ENCODE measurements at regions not wholly inside any gene's neighbourhood (a gene's known extent, or its start where the extent isn't known, plus 50 kb on each side); places are given as distances from the start of the nearest gene placed in this dataset.

- TF ChIP-seq CTCF (IDR thresholded peaks at IDR 0.05): no peak
- TF ChIP-seq POLR2AphosphoS5 (IDR thresholded peaks at IDR 0.05): no peak
- TF ChIP-seq POLR2A (IDR thresholded peaks at IDR 0.05): no peak
These were observed 76.2 kb downstream of the ZNF22 start for GRCh38 chr10:45076891-45077290.
